Panc1 (cell line): ENCODE measurements at regions not wholly inside any gene's neighbourhood (a gene's known extent, or its start where the extent isn't known, plus 50 kb on each side); places are given as distances from the start of the nearest gene placed in this dataset.

Source experiments
- ATAC-seq: fragments of 200-7000 bp; cut with Tn5 transposase; 2 replicates; pipeline ENCODE4 v1.9.1; 2020; ENCODE audit warnings: mild to moderate bottlenecking, moderate library complexity
- BruUV-seq: library from RNA; stranded (reverse); fragments of 400-500 nt; replicated peaks from 2 replicates; lab custom pipeline; 2021; lab: Mats Ljungman, UMichigan
- CTCF ChIA-PET: fragments of 300-600 bp; sonication (Branson Sonifier 250); formaldehyde crosslinking; loops from one replicate; lab custom pipeline; 2022; ENCODE audit warnings: antibody characterized with exemption; lab: Charles Lee
- POLR2A ChIA-PET: fragments of 300-600 bp; sonication (Branson Sonifier 250); formaldehyde crosslinking; loops from one replicate; lab custom pipeline; 2022; ENCODE audit warnings: antibody characterized with exemption; lab: Charles Lee
- DNase-seq: peaks from one replicate; pipeline ENCODE4 v3.0.0-alpha.2; 2010; ENCODE audit warnings: low read depth, low spot score
- H3K27ac ChIP-seq: 2 replicates; pipeline ENCODE4 v1.5.1; 2011; ENCODE audit warnings: mild to moderate bottlenecking, low read length, inconsistent platforms
- H3K27me3 ChIP-seq: fragments of 200-500 bp; sonication (Bioruptor generic); 2 replicates; pipeline ENCODE4 v1.6.0; 2014; ENCODE audit warnings: low read length, inconsistent platforms; ENCODE audit not compliant: control insufficient read depth, insufficient read depth
- H3K36me3 ChIP-seq: fragments of 200-500 bp; sonication (Bioruptor generic); 2 replicates; pipeline ENCODE4 v1.5.1; 2014; ENCODE audit warnings: inconsistent platforms, mild to moderate bottlenecking, low read length, moderate library complexity; ENCODE audit not compliant: control insufficient read depth, insufficient read depth
- H3K4me1 ChIP-seq: 2 replicates; pipeline ENCODE4 v1.5.1; 2011; ENCODE audit warnings: inconsistent platforms, mild to moderate bottlenecking, low read length, moderate library complexity; ENCODE audit not compliant: control insufficient read depth, insufficient read depth
- H3K4me3 ChIP-seq, 2 experiments: 2 replicates each; pipeline ENCODE4 v1.5.1; 2011 to 2012; ENCODE audit warnings: low read depth in 2 of 2, low read length in 2 of 2, mild to moderate bottlenecking in 2 of 2, inconsistent platforms in 1 of 2, moderate library complexity in 1 of 2
- H3K9me3 ChIP-seq: fragments of 200-500 bp; sonication (Bioruptor generic); 2 replicates; pipeline ENCODE4 v1.5.1; 2014; ENCODE audit warnings: low read depth, mild to moderate bottlenecking, inconsistent platforms, low read length, moderate library complexity; ENCODE audit not compliant: control insufficient read depth, insufficient read depth
- CTCF ChIP-seq: fragments of 450-650 bp; IDR thresholded peaks from 2 replicates; pipeline ENCODE4 v1.5.1; 2017; ENCODE audit warnings: mild to moderate bottlenecking
- POLR2AphosphoS5 ChIP-seq: IDR thresholded peaks from 2 replicates; pipeline ENCODE4 v1.6.1; 2012; ENCODE audit warnings: mild to moderate bottlenecking, low read depth, low read length, moderate library complexity
- REST ChIP-seq, 2 experiments: IDR thresholded peaks; 2 replicates each; pipeline ENCODE4 v1.6.1; 2011 to 2012; ENCODE audit warnings: low read depth in 2 of 2, control low read depth in 1 of 2, low read length in 1 of 2, mild to moderate bottlenecking in 1 of 2, moderate library complexity in 1 of 2; ENCODE audit not compliant: insufficient read depth in 1 of 2
- SIN3A ChIP-seq: IDR thresholded peaks from 2 replicates; pipeline ENCODE4 v1.6.1; 2012; ENCODE audit warnings: low read depth, mild to moderate bottlenecking, low read length, moderate library complexity, borderline replicate concordance; ENCODE audit not compliant: insufficient read depth
- TCF7L2 ChIP-seq: IDR thresholded peaks from 2 replicates; pipeline ENCODE4 v1.6.1; 2011; ENCODE audit warnings: mild to moderate bottlenecking, low read depth, low read length, inconsistent platforms
- in situ Hi-C: cut with HindIII; loops from 2 replicates; pipeline ENCODE4 v1.10.0; 2016; ENCODE audit warnings: low sequenced_read_pairs, low pct_unique_long_range_greater_than_20kb
- intact Hi-C: fragments of 100-400 bp; cut with micrococcal nuclease; formaldehyde crosslinking; loops from one replicate; pipeline ENCODE4 v1.10.0; 2022; ENCODE audit not compliant: unreplicated experiment

GRCh38 chr6:48983377-48983776, 479.7 kb downstream of the MMUT start:
- H3K27ac ChIP-seq: no peak overlapping the region
- ChIA-PET POLR2A (no interaction called here), CTCF (no interaction called here)
- H3K9me3 ChIP-seq: no peaks in the 10 kb centered on the region
- no peak for DNase-seq
- no TSS peak for BruUV-seq
- no peak for TF ChIP-seq TCF7L2
- no peaks in the 10 kb centered on the region for H3K36me3 ChIP-seq
- in situ Hi-C loops (no loop called here), intact Hi-C loops (no loop called here)
- H3K4me1 ChIP-seq: no peaks in the 10 kb centered on the region
- no peaks in the 10 kb centered on the region for H3K27me3 ChIP-seq
- no peak overlapping the region for H3K4me3 ChIP-seq
- ATAC-seq: no peak

- Histone ChIP-seq H3K27ac (no peak overlapping the region), H3K9me3 (no peaks in the 10 kb centered on the region), H3K27me3 (no peaks in the 10 kb centered on the region), H3K4me3 (no peak overlapping the region), H3K36me3 (no peaks in the 10 kb centered on the region), H3K4me1 (no peaks in the 10 kb centered on the region)
- ChIA-PET POLR2A (no interaction called here), CTCF (no interaction called here)
- ATAC-seq (no peak), DNase-seq (no peak)
- intact Hi-C loops (no loop called here), in situ Hi-C loops (no loop called here)
- TF ChIP-seq TCF7L2: no peak
- TF ChIP-seq CTCF: no peak
- TF ChIP-seq SIN3A: no peak
- TF ChIP-seq POLR2AphosphoS5: no peak
- TF ChIP-seq REST (IDR thresholded peaks at IDR 0.05; ENCODE audit: insufficient read depth in 1 of 2, low read depth in 2 of 2, low read length in 1 of 2): no peak
- BruUV-seq: no TSS peak
Observed at GRCh38 chr6:48979806-48980205, 483.2 kb downstream of the MMUT start.

- no TSS peak for BruUV-seq
- no peak overlapping the region for H3K4me3 ChIP-seq
- no peaks in the 10 kb centered on the region for H3K27me3 ChIP-seq
- H3K27ac ChIP-seq: no peak overlapping the region
- in situ Hi-C loops (no loop called here), intact Hi-C loops (no loop called here)
- ATAC-seq: no peak
- ChIA-PET POLR2A (no interaction called here), CTCF (no interaction called here)
- no peaks in the 10 kb centered on the region for H3K4me1 ChIP-seq
- H3K36me3 ChIP-seq: no peaks in the 10 kb centered on the region
- no peaks in the 10 kb centered on the region for H3K9me3 ChIP-seq
- DNase-seq: no peak
- TF ChIP-seq POLR2AphosphoS5 (no peak), CTCF (no peak), REST (IDR thresholded peaks at IDR 0.05; ENCODE audit: insufficient read depth in 1 of 2, low read depth in 2 of 2, low read length in 1 of 2) (no peak), SIN3A (no peak), TCF7L2 (no peak)
Observed at GRCh38 chr6:48979085-48979484, 484.0 kb downstream of the MMUT start.
